Keratinocyte (primary cell): ENCODE measurements at regions not wholly inside any gene's neighbourhood (a gene's known extent, or its start where the extent isn't known, plus 50 kb on each side); places are given as distances from the start of the nearest gene placed in this dataset.

Source experiments
- DNase-seq: peaks from one replicate; pipeline ENCODE4 v3.0.0-alpha.2; 2011; ENCODE audit warnings: low read depth, missing footprints, low spot score
- FAIRE-seq: peaks from 2 replicates; lab custom pipeline; 2011; peaks lifted over from hg19 to GRCh38; lab: Jason Lieb, UNC
- H2AFZ ChIP-seq: 2 replicates; pipeline ENCODE4 v1.6.0; 2012; ENCODE audit warnings: low read length, control low read depth, inconsistent platforms; ENCODE audit not compliant: control insufficient read depth
- H3K27ac ChIP-seq: 2 replicates; pipeline ENCODE4 v1.5.1; 2011; ENCODE audit warnings: low read length; ENCODE audit not compliant: control insufficient read depth, insufficient read depth
- H3K27me3 ChIP-seq: 3 replicates; pipeline ENCODE4 v1.6.0; 2011; ENCODE audit warnings: low read length; ENCODE audit not compliant: control insufficient read depth, insufficient read depth; ENCODE audit errors: extremely low read depth
- H3K36me3 ChIP-seq, 2 experiments: 2 replicates in 1 of 2; 3 replicates in 1 of 2; pipeline ENCODE4 v1.5.1; 2011; ENCODE audit warnings: low read length in 2 of 2, mild to moderate bottlenecking in 1 of 2; ENCODE audit not compliant: control insufficient read depth in 2 of 2, insufficient read depth in 2 of 2; ENCODE audit errors: extremely low read depth in 1 of 2
- H3K4me1 ChIP-seq: 3 replicates; pipeline ENCODE4 v1.5.1; 2011; ENCODE audit warnings: low read length; ENCODE audit not compliant: control insufficient read depth, insufficient read depth; ENCODE audit errors: extremely low read depth
- H3K4me2 ChIP-seq: 3 replicates; pipeline ENCODE4 v1.6.0; 2011; ENCODE audit warnings: low read depth, low read length; ENCODE audit not compliant: control insufficient read depth, insufficient read depth; ENCODE audit errors: extremely low read depth
- H3K4me3 ChIP-seq, 3 experiments: fragments of 200-600 bp in 1 of 3; sonication (generic) in 1 of 3; 2 replicates in 2 of 3; 3 replicates in 1 of 3; pipeline ENCODE4 v1.5.1; 2011 to 2016; ENCODE audit warnings: low read length in 3 of 3, mild to moderate bottlenecking in 3 of 3, control low read depth in 2 of 3, inconsistent platforms in 1 of 3, low read depth in 1 of 3, mixed read lengths in 1 of 3, mixed run types in 1 of 3, moderate library complexity in 1 of 3; ENCODE audit not compliant: control insufficient read depth in 2 of 3, insufficient read depth in 2 of 3; ENCODE audit errors: extremely low read depth in 1 of 3
- H3K79me2 ChIP-seq: 2 replicates; pipeline ENCODE4 v1.6.0; 2012; ENCODE audit warnings: low read length; ENCODE audit not compliant: control insufficient read depth, insufficient read depth
- H3K9ac ChIP-seq: 3 replicates; pipeline ENCODE4 v1.6.0; 2011; ENCODE audit warnings: low read length; ENCODE audit not compliant: control insufficient read depth, insufficient read depth; ENCODE audit errors: extremely low read depth
- H3K9me1 ChIP-seq: 3 replicates; pipeline ENCODE4 v1.6.0; 2011; ENCODE audit warnings: low read length; ENCODE audit not compliant: control insufficient read depth, insufficient read depth; ENCODE audit errors: extremely low read depth
- H3K9me3 ChIP-seq: 2 replicates; pipeline ENCODE4 v1.5.1; 2012; ENCODE audit warnings: low read depth, low read length; ENCODE audit not compliant: control insufficient read depth
- H4K20me1 ChIP-seq: 3 replicates; pipeline ENCODE4 v1.6.0; 2011; ENCODE audit warnings: low read length; ENCODE audit not compliant: control insufficient read depth, insufficient read depth; ENCODE audit errors: extremely low read depth
- EZH2 ChIP-seq: IDR thresholded peaks from one replicate; pipeline ENCODE4 v1.6.1; 2012; ENCODE audit warnings: inconsistent platforms, mild to moderate bottlenecking, low read length, moderate library complexity
- dilution Hi-C: fragments of 300-500 bp; cut with MboI; formaldehyde crosslinking; loops from one replicate; pipeline ENCODE4 v1.7.0; 2020; ENCODE audit warnings: low sequenced_read_pairs; ENCODE audit not compliant: extremely low pct_ligation_motif_present
- TF ChIP-seq, protein P1 (sequence below), 3 experiments: IDR thresholded peaks in 1 of 3; conservative IDR thresholded peaks in 1 of 3; optimal IDR thresholded peaks in 1 of 3; 2 replicates in 2 of 3; 3 replicates in 1 of 3; pipeline versions ENCODE3 to v1.5.1; 2011; ENCODE audit warnings: low read length in 3 of 3, mild to moderate bottlenecking in 3 of 3, moderate library complexity in 2 of 3, control low read depth in 1 of 3, inconsistent platforms in 1 of 3; ENCODE audit not compliant: insufficient read depth in 2 of 3; ENCODE audit errors: extremely low read depth in 1 of 3

DNA sequence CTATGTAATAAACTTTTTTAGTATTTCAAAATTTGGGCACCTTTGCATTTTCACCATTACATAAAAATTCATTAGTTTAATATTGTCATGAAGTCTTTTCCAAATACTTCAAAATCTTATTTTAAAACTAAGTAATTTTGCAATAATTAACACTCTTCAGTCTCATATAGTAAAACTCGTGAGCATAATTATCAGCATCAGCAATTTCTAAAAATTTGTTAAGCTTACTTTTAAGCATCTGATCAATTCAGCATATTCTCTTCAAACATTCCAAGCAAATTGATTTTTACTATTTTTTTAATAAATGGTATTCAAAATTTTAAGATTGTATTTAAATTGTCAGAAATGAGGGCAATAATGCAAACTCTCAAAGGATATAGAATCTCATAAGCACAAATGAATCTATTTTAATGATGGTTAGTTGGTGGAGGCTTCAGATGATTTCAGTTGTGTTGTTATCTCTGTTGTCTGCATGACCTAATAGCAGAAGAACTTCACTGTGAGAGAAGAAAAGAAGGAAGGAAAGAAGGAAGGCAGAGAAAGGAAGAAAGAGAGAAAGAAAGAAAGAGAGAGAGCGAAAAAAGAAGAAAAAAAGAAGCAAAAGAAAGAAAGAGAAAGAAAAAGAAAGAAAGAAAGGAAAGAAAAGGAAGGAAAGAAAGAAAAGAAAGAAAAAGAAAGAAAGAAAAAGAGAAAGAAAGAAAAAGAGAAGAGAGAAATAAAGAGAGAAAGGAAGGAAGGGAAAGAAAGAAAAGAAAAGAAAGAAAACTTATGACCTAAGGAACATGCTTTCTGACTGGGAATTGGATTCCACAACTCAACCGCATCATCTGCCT is 860.5 kb downstream of the NCAM2 start:
- H3K4me2 ChIP-seq, result no peak overlapping the region
- DNase-seq (no peak), FAIRE-seq (no peak)
- H3K79me2 ChIP-seq, result no peaks in the 10 kb centered on the region
- no peak overlapping the region for H3K4me3 ChIP-seq
- no peak overlapping the region for H3K9ac ChIP-seq
- no peaks in the 10 kb centered on the region for H3K36me3 ChIP-seq
- dilution Hi-C loops, result no loop called here
- no peaks in the 10 kb centered on the region for H4K20me1 ChIP-seq
- no peak overlapping the region for H3K27ac ChIP-seq
- no peaks in the 10 kb centered on the region for H3K4me1 ChIP-seq
- H3K9me1 ChIP-seq, result no peaks in the 10 kb centered on the region
- no peak overlapping the region for H2AFZ ChIP-seq
- no peaks in the 10 kb centered on the region for H3K9me3 ChIP-seq
- H3K27me3 ChIP-seq, result no peaks in the 10 kb centered on the region
- TF ChIP-seq, protein P1, sequence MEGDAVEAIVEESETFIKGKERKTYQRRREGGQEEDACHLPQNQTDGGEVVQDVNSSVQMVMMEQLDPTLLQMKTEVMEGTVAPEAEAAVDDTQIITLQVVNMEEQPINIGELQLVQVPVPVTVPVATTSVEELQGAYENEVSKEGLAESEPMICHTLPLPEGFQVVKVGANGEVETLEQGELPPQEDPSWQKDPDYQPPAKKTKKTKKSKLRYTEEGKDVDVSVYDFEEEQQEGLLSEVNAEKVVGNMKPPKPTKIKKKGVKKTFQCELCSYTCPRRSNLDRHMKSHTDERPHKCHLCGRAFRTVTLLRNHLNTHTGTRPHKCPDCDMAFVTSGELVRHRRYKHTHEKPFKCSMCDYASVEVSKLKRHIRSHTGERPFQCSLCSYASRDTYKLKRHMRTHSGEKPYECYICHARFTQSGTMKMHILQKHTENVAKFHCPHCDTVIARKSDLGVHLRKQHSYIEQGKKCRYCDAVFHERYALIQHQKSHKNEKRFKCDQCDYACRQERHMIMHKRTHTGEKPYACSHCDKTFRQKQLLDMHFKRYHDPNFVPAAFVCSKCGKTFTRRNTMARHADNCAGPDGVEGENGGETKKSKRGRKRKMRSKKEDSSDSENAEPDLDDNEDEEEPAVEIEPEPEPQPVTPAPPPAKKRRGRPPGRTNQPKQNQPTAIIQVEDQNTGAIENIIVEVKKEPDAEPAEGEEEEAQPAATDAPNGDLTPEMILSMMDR (optimal IDR thresholded peaks at IDR 0.05 in 1 of 3, IDR thresholded peaks at IDR 0.05 in 1 of 3, conservative IDR thresholded peaks at IDR 0.05 in 1 of 3; ENCODE audit: extremely low read depth in 1 of 3, insufficient read depth in 2 of 3, low read length in 3 of 3), result no peak
- no peak for TF ChIP-seq EZH2

- no peak overlapping the region for H3K4me2 ChIP-seq
- dilution Hi-C loops, result no loop called here
- H3K4me3 ChIP-seq, result no peak overlapping the region
- H3K27ac ChIP-seq, result no peak overlapping the region
- no peaks in the 10 kb centered on the region for H3K36me3 ChIP-seq
- no peak overlapping the region for H2AFZ ChIP-seq
- no peaks in the 10 kb centered on the region for H3K4me1 ChIP-seq
- no peak overlapping the region for H3K9ac ChIP-seq
- no peaks in the 10 kb centered on the region for H3K9me1 ChIP-seq
- H3K79me2 ChIP-seq, result no peaks in the 10 kb centered on the region
- FAIRE-seq (no peak), DNase-seq (no peak)
- H3K27me3 ChIP-seq, result no peaks in the 10 kb centered on the region
- H3K9me3 ChIP-seq, result no peaks in the 10 kb centered on the region
- no peaks in the 10 kb centered on the region for H4K20me1 ChIP-seq
- TF ChIP-seq, protein P1 (optimal IDR thresholded peaks at IDR 0.05 in 1 of 3, IDR thresholded peaks at IDR 0.05 in 1 of 3, conservative IDR thresholded peaks at IDR 0.05 in 1 of 3; ENCODE audit: extremely low read depth in 1 of 3, insufficient read depth in 2 of 3, low read length in 3 of 3), result no peak
Measured at GRCh38 chr21:21860888-21861287, 862.7 kb downstream of the NCAM2 start.
